ENCODE measurements at regions not wholly inside any gene's neighbourhood (a gene's known extent, or its start where the extent isn't known, plus 50 kb on each side); places are given as distances from the start of the nearest gene placed in this dataset.

- no peak for TF ChIP-seq POLR2A (IDR thresholded peaks at IDR 0.05)
- TF ChIP-seq, protein P1, sequence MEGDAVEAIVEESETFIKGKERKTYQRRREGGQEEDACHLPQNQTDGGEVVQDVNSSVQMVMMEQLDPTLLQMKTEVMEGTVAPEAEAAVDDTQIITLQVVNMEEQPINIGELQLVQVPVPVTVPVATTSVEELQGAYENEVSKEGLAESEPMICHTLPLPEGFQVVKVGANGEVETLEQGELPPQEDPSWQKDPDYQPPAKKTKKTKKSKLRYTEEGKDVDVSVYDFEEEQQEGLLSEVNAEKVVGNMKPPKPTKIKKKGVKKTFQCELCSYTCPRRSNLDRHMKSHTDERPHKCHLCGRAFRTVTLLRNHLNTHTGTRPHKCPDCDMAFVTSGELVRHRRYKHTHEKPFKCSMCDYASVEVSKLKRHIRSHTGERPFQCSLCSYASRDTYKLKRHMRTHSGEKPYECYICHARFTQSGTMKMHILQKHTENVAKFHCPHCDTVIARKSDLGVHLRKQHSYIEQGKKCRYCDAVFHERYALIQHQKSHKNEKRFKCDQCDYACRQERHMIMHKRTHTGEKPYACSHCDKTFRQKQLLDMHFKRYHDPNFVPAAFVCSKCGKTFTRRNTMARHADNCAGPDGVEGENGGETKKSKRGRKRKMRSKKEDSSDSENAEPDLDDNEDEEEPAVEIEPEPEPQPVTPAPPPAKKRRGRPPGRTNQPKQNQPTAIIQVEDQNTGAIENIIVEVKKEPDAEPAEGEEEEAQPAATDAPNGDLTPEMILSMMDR (IDR thresholded peaks at IDR 0.05), result no peak
These were observed 203.9 kb downstream of the VGLL3 start for GRCh38 chr3:86787091-86787490.

Data from thyroid gland (tissue), 4 donors.